Liver (tissue), 3 donors: ENCODE measurements at regions not wholly inside any gene's neighbourhood (a gene's known extent, or its start where the extent isn't known, plus 50 kb on each side); places are given as distances from the start of the nearest gene placed in this dataset.

ENCODE experiments used
- EGR1 ChIP-seq, 2 donors: IDR thresholded peaks; 2 replicates each; pipeline ENCODE4 v1.6.1; 2016 to 2018; ENCODE audit warnings: antibody characterized with exemption in 2 of 2, low read depth in 2 of 2
- JUND ChIP-seq, 2 donors: IDR thresholded peaks; 2 replicates each; pipeline ENCODE4 v1.6.1; 2016; ENCODE audit warnings: antibody characterized with exemption in 2 of 2
- NR2F2 ChIP-seq: IDR thresholded peaks from 2 replicates; pipeline ENCODE4 v1.6.1; 2016; ENCODE audit warnings: antibody characterized with exemption
- SP1 ChIP-seq: IDR thresholded peaks from 2 replicates; pipeline ENCODE4 v1.6.1; 2018; ENCODE audit warnings: antibody characterized with exemption, mild to moderate bottlenecking
- TAF1 ChIP-seq: conservative IDR thresholded peaks from 2 replicates; pipeline ENCODE4 v1.6.1; 2016; ENCODE audit warnings: antibody characterized with exemption, mild to moderate bottlenecking
- TF ChIP-seq, protein P1 (sequence below): IDR thresholded peaks from 2 replicates; pipeline ENCODE4 v1.6.1; 2016; ENCODE audit warnings: antibody characterized with exemption, mild to moderate bottlenecking
- TF ChIP-seq, protein P2 (sequence below): fragments of 150-350 bp; IDR thresholded peaks from 2 replicates; pipeline ENCODE4 v1.5.1; 2017; ENCODE audit warnings: improper control_type of control experiment, low read depth, low read length; ENCODE audit not compliant: missing input control
- TF ChIP-seq, protein P3 (sequence below): IDR thresholded peaks from 2 replicates; pipeline ENCODE4 v1.6.1; 2016; ENCODE audit warnings: antibody characterized with exemption
- donor health status: healthy.
- donor health status: healthy.

DNA sequence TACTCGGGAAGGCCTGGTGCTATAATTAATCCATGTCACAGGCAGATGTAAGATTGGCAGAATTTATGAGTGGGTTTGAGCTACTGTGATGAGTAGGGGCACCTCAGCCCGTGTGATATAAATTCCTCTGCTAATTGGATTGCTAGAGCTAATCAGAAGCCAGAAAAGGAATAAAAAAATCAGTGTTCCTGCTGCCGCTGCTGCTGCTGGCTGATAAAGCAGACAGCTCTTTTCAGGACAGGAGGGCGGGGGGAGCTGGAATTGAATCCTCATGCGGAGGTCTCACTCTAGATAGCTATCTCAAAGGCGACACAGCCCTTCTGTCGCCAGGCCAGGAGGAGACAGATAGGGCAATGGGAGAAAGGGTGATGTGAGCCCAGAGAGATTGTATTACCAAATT lies 182.7 kb upstream of the ZFHX3 start:
- TF ChIP-seq, protein P1, sequence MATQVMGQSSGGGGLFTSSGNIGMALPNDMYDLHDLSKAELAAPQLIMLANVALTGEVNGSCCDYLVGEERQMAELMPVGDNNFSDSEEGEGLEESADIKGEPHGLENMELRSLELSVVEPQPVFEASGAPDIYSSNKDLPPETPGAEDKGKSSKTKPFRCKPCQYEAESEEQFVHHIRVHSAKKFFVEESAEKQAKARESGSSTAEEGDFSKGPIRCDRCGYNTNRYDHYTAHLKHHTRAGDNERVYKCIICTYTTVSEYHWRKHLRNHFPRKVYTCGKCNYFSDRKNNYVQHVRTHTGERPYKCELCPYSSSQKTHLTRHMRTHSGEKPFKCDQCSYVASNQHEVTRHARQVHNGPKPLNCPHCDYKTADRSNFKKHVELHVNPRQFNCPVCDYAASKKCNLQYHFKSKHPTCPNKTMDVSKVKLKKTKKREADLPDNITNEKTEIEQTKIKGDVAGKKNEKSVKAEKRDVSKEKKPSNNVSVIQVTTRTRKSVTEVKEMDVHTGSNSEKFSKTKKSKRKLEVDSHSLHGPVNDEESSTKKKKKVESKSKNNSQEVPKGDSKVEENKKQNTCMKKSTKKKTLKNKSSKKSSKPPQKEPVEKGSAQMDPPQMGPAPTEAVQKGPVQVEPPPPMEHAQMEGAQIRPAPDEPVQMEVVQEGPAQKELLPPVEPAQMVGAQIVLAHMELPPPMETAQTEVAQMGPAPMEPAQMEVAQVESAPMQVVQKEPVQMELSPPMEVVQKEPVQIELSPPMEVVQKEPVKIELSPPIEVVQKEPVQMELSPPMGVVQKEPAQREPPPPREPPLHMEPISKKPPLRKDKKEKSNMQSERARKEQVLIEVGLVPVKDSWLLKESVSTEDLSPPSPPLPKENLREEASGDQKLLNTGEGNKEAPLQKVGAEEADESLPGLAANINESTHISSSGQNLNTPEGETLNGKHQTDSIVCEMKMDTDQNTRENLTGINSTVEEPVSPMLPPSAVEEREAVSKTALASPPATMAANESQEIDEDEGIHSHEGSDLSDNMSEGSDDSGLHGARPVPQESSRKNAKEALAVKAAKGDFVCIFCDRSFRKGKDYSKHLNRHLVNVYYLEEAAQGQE, result no peak
- TF ChIP-seq, protein P2, sequence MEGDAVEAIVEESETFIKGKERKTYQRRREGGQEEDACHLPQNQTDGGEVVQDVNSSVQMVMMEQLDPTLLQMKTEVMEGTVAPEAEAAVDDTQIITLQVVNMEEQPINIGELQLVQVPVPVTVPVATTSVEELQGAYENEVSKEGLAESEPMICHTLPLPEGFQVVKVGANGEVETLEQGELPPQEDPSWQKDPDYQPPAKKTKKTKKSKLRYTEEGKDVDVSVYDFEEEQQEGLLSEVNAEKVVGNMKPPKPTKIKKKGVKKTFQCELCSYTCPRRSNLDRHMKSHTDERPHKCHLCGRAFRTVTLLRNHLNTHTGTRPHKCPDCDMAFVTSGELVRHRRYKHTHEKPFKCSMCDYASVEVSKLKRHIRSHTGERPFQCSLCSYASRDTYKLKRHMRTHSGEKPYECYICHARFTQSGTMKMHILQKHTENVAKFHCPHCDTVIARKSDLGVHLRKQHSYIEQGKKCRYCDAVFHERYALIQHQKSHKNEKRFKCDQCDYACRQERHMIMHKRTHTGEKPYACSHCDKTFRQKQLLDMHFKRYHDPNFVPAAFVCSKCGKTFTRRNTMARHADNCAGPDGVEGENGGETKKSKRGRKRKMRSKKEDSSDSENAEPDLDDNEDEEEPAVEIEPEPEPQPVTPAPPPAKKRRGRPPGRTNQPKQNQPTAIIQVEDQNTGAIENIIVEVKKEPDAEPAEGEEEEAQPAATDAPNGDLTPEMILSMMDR, result no peak
- TF ChIP-seq NR2F2 (no peak), TAF1 (no peak), JUND (IDR thresholded peaks at IDR 0.05) (no peak), EGR1 (IDR thresholded peaks at IDR 0.05; ENCODE audit: low read depth in 2 of 2) (no peak), SP1 (no peak)
- TF ChIP-seq, protein P3, sequence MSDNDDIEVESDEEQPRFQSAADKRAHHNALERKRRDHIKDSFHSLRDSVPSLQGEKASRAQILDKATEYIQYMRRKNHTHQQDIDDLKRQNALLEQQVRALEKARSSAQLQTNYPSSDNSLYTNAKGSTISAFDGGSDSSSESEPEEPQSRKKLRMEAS, result no peak
